ENCODE measurements at regions not wholly inside any gene's neighbourhood (a gene's known extent, or its start where the extent isn't known, plus 50 kb on each side); places are given as distances from the start of the nearest gene placed in this dataset.

GRCh38 chr2:220662431-220662830 is 909.7 kb downstream of the EPHA4 start:
- Histone ChIP-seq H4K5ac (ENCODE audit: insufficient read length, low read depth, low read length) (no peak overlapping the region), H3K79me1 (ENCODE audit: insufficient read depth, low read depth, low read length, poor library complexity, severe bottlenecking) (no peaks in the 10 kb centered on the region), H2BK12ac (ENCODE audit: insufficient read length, low read depth, low read length) (no peak overlapping the region), H4K20me1 (ENCODE audit: control insufficient read depth, insufficient read depth, insufficient read length) (no peaks in the 10 kb centered on the region), H3K23ac (ENCODE audit: insufficient read length, low read depth, low read length) (no peak overlapping the region), H3K9ac (ENCODE audit: extremely low read depth, insufficient read length, low read length) (no peak overlapping the region), H2BK20ac (ENCODE audit: low read depth, low read length, poor library complexity, severe bottlenecking) (no peak overlapping the region), H2BK120ac (ENCODE audit: low read depth, low read length, poor library complexity, severe bottlenecking) (no peak overlapping the region), H4K8ac (replicated peaks; ENCODE audit: insufficient read length, low read depth, low read length) (no peak overlapping the region), H3K4ac (ENCODE audit: low read depth, low read length) (no peak overlapping the region), H4K91ac (ENCODE audit: insufficient read length, low read depth, low read length) (no peak overlapping the region), H3K27me3 (ENCODE audit: insufficient read depth, low read length) (no peaks in the 10 kb centered on the region), H3K23me2 (ENCODE audit: insufficient read length, low read depth, low read length, poor library complexity, severe bottlenecking) (no peaks in the 10 kb centered on the region), H3K56ac (ENCODE audit: insufficient read length, low read depth, low read length) (no peak overlapping the region), H3K4me1 (ENCODE audit: insufficient read depth, low read length) (no peaks in the 10 kb centered on the region), H3K14ac (ENCODE audit: insufficient read depth, low read length) (no peak overlapping the region), H2BK15ac (ENCODE audit: low read depth, low read length) (no peak overlapping the region), H3K27ac (ENCODE audit: insufficient read length, low read depth, low read length) (no peak overlapping the region), H2AFZ (ENCODE audit: low read length) (no peak overlapping the region), H2BK5ac (ENCODE audit: insufficient read length, low read length) (no peak overlapping the region), H3T11ph (ENCODE audit: low read length) (no peak overlapping the region), H3K79me2 (ENCODE audit: insufficient read depth, low read length) (no peaks in the 10 kb centered on the region), H3K4me2 (ENCODE audit: insufficient read depth, insufficient read length, low read length) (no peak overlapping the region), H3K9me3 (ENCODE audit: control insufficient read depth, low read depth, low read length) (no peaks in the 10 kb centered on the region), H3K18ac (ENCODE audit: insufficient read length, low read depth, low read length) (no peak overlapping the region), H2AK5ac (ENCODE audit: insufficient read length, low read length) (no peak overlapping the region)
- no CpG with 5 or more reads among the region's 3 CpGs for WGBS (ENCODE audit: extremely low coverage, insufficient read length, low lambda C conversion rate)
- no peak overlapping the region for H3K4me3 Mint-ChIP-seq
- no peaks in the 10 kb centered on the region for H3K9me3 Mint-ChIP-seq
- H3K4me1 Mint-ChIP-seq, result peaks cover 0 to 6% of the 10 kb centered on the region in 2 experiments; a peak in 2 of 4 replicates
- no peak for DNase-seq
- no peak for TF ChIP-seq CTCF (conservative IDR thresholded peaks at IDR 0.05)
- H3K27me3 Mint-ChIP-seq (ENCODE audit: low read depth), result no peaks in the 10 kb centered on the region; the same call in 1 of the 2 replicates
- no peaks in the 10 kb centered on the region for H3K36me3 Mint-ChIP-seq (ENCODE audit: insufficient read depth in 1 of 3, low read depth in 3 of 3)
- no peak overlapping the region for H3K27ac Mint-ChIP-seq
